H1 (cell line): ENCODE measurements at regions not wholly inside any gene's neighbourhood (a gene's known extent, or its start where the extent isn't known, plus 50 kb on each side); places are given as distances from the start of the nearest gene placed in this dataset.

ENCODE experiments used
- CTCF ChIA-PET: fragments of 300-600 bp; sonication (Branson Sonifier 250); formaldehyde crosslinking; loops from one replicate; lab custom pipeline; 2021; ENCODE audit not compliant: partially characterized antibody; lab: Charles Lee
- POLR2A ChIA-PET: fragments of 300-600 bp; sonication (Branson Sonifier 250); formaldehyde crosslinking; loops from one replicate; lab custom pipeline; 2021; ENCODE audit warnings: inconsistent platforms; ENCODE audit not compliant: partially characterized antibody; lab: Charles Lee
- DNase-seq, 2 experiments: peaks; one replicate each; pipeline versions ENCODE4 v3.0.0 to v3.0.0-alpha.2; 2010 to 2022; ENCODE audit warnings: low spot score in 2 of 2, low read depth in 1 of 2, mixed read lengths in 1 of 2
- FAIRE-seq: peaks from 2 replicates; lab custom pipeline; 2011; peaks lifted over from hg19 to GRCh38; lab: Jason Lieb, UNC
- H2AFZ ChIP-seq: 2 replicates; pipeline ENCODE4 v1.8.1; 2012; ENCODE audit warnings: low read length, inconsistent platforms
- H2AK5ac ChIP-seq: 2 replicates; pipeline ENCODE4 v1.6.1; 2013; ENCODE audit warnings: low read depth, low read length
- H2BK120ac ChIP-seq: replicated peaks from 2 replicates; pipeline ENCODE3; 2013; ENCODE audit warnings: low read depth, low read length, inconsistent platforms
- H2BK12ac ChIP-seq: 2 replicates; pipeline ENCODE4 v1.6.1; 2013; ENCODE audit warnings: low read depth, low read length
- H2BK15ac ChIP-seq: 2 replicates; pipeline ENCODE4 v1.6.1; 2013; ENCODE audit warnings: low read length
- H2BK20ac ChIP-seq: 2 replicates; pipeline ENCODE4 v1.6.1; 2013; ENCODE audit warnings: low read length
- H2BK5ac ChIP-seq: 2 replicates; pipeline ENCODE4 v1.6.1; 2013; ENCODE audit warnings: low read depth, low read length
- H3K14ac ChIP-seq: 2 replicates; pipeline ENCODE4 v1.6.1; 2013; ENCODE audit warnings: inconsistent platforms; ENCODE audit not compliant: insufficient read length
- H3K18ac ChIP-seq: 2 replicates; pipeline ENCODE4 v1.6.1; 2013; ENCODE audit warnings: low read length; ENCODE audit errors: extremely low read depth
- H3K23ac ChIP-seq: 2 replicates; pipeline ENCODE4 v1.6.1; 2013; ENCODE audit warnings: inconsistent platforms; ENCODE audit not compliant: insufficient read length
- H3K23me2 ChIP-seq: 2 replicates; pipeline ENCODE4 v1.6.1; 2013; ENCODE audit warnings: low read depth, low read length
- H3K27ac ChIP-seq: 2 replicates; pipeline ENCODE4 v1.6.1; 2011; ENCODE audit warnings: low read depth, low read length, inconsistent platforms
- H3K27me3 ChIP-seq, 4 experiments: replicated peaks in 1 of 4; 1 replicate in 1 of 4; 2 replicates in 3 of 4; pipeline versions ENCODE4 v1.6.1 to v1.8.1; 2011 to 2013; ENCODE audit warnings: low read length in 3 of 4, mild to moderate bottlenecking in 3 of 4, inconsistent platforms in 2 of 4, mixed read lengths in 2 of 4, moderate library complexity in 1 of 4; ENCODE audit not compliant: control insufficient read depth in 3 of 4, insufficient read depth in 3 of 4; ENCODE audit errors: extremely low read depth in 1 of 4
- H3K36me3 ChIP-seq, 4 experiments: 2 replicates each; pipeline versions ENCODE4 v1.6.1 to v1.8.1; 2011 to 2013; ENCODE audit warnings: mild to moderate bottlenecking in 4 of 4, low read length in 3 of 4, moderate library complexity in 2 of 4, control low read depth in 1 of 4, inconsistent platforms in 1 of 4; ENCODE audit not compliant: insufficient read depth in 4 of 4, control insufficient read depth in 2 of 4
- H3K4ac ChIP-seq: replicated peaks from 2 replicates; pipeline ENCODE3; 2013; ENCODE audit warnings: low read length, low read depth, mixed read lengths, inconsistent platforms; ENCODE audit not compliant: insufficient read length
- H3K4me1 ChIP-seq, 4 experiments: replicated peaks in 1 of 4; 1 replicate in 1 of 4; 2 replicates in 3 of 4; pipeline versions ENCODE4 v1.6.1 to v1.8.1; 2011 to 2013; ENCODE audit warnings: low read length in 3 of 4, inconsistent platforms in 2 of 4, mixed read lengths in 1 of 4; ENCODE audit not compliant: insufficient read depth in 4 of 4, control insufficient read depth in 3 of 4
- H3K4me2 ChIP-seq, 2 experiments: 2 replicates each; pipeline versions ENCODE4 v1.6.1 to v1.8.1; 2011 to 2013; ENCODE audit warnings: low read depth in 2 of 2, low read length in 2 of 2, control low read depth in 1 of 2, inconsistent platforms in 1 of 2, mild to moderate bottlenecking in 1 of 2; ENCODE audit not compliant: insufficient read depth in 1 of 2
- H3K4me3 ChIP-seq, 4 experiments: fragments of 200-600, 300-600 bp in 1 of 4; sonication (generic), shearing (Covaris generic), sonication (Bioruptor Twin) in 1 of 4; 2 replicates each; pipeline versions ENCODE4 v1.5.1 to v1.8.1; 2011 to 2016; ENCODE audit warnings: low read length in 4 of 4, low read depth in 3 of 4, control low read depth in 2 of 4, inconsistent platforms in 2 of 4, mild to moderate bottlenecking in 2 of 4, mixed read lengths in 1 of 4, moderate library complexity in 1 of 4; ENCODE audit not compliant: insufficient read depth in 2 of 4; ENCODE audit errors: extremely low read depth in 1 of 4
- H3K56ac ChIP-seq: replicated peaks from 2 replicates; pipeline ENCODE3; 2013; ENCODE audit warnings: low read depth, mild to moderate bottlenecking, mixed read lengths, low read length, inconsistent platforms; ENCODE audit not compliant: insufficient read length
- H3K79me1 ChIP-seq: 2 replicates; pipeline ENCODE4 v1.6.1; 2013; ENCODE audit warnings: low read depth, low read length, control low read depth
- H3K79me2 ChIP-seq, 2 experiments: 2 replicates each; pipeline versions ENCODE4 v1.6.1 to v1.8.1; 2012 to 2013; ENCODE audit warnings: low read length in 2 of 2, mild to moderate bottlenecking in 2 of 2, inconsistent platforms in 1 of 2; ENCODE audit not compliant: insufficient read depth in 2 of 2, control insufficient read depth in 1 of 2
- H3K9ac ChIP-seq, 4 experiments: replicated peaks in 1 of 4; 1 replicate in 1 of 4; 2 replicates in 3 of 4; pipeline versions ENCODE4 v1.6.1 to v1.8.1; 2011 to 2013; ENCODE audit warnings: low read depth in 3 of 4, low read length in 3 of 4, control low read depth in 2 of 4, mild to moderate bottlenecking in 2 of 4, moderate library complexity in 2 of 4, inconsistent platforms in 1 of 4; ENCODE audit errors: extremely low read depth in 1 of 4
- H3K9me3 ChIP-seq, 2 experiments: 2 replicates each; pipeline versions ENCODE4 v1.6.1 to v1.8.1; 2012 to 2013; ENCODE audit warnings: mild to moderate bottlenecking in 2 of 2, moderate library complexity in 2 of 2, control low read depth in 1 of 2, inconsistent platforms in 1 of 2, low read depth in 1 of 2, low read length in 1 of 2, mixed read lengths in 1 of 2; ENCODE audit not compliant: insufficient read depth in 2 of 2
- H4K20me1 ChIP-seq, 2 experiments: replicated peaks in 1 of 2; 2 replicates each; pipeline versions ENCODE3 to v1.8.1; 2011 to 2013; ENCODE audit warnings: inconsistent platforms in 2 of 2, low read length in 2 of 2, mild to moderate bottlenecking in 1 of 2; ENCODE audit not compliant: insufficient read depth in 2 of 2, control insufficient read depth in 1 of 2
- H4K5ac ChIP-seq: 2 replicates; pipeline ENCODE4 v1.6.1; 2013; ENCODE audit warnings: low read length, low read depth, mixed read lengths, inconsistent platforms; ENCODE audit not compliant: insufficient read length
- H4K8ac ChIP-seq: 2 replicates; pipeline ENCODE4 v1.8.0; 2013; ENCODE audit warnings: mild to moderate bottlenecking, moderate library complexity, low read length, inconsistent platforms; ENCODE audit not compliant: insufficient read depth; ENCODE audit errors: extremely low read depth
- H4K91ac ChIP-seq: replicated peaks from 2 replicates; pipeline ENCODE3; 2013; ENCODE audit warnings: low read length, mixed read lengths, inconsistent platforms; ENCODE audit not compliant: insufficient read length
- ATF3 ChIP-seq: IDR thresholded peaks from 2 replicates; pipeline ENCODE4 v1.6.1; 2011; ENCODE audit warnings: low read depth, mild to moderate bottlenecking, low read length; ENCODE audit not compliant: insufficient read depth
- CBX5 ChIP-seq: fragments of 300-800, 300-1000 bp; sonication (generic); IDR thresholded peaks from 2 replicates; pipeline ENCODE4 v1.7.1; 2016; ENCODE audit warnings: antibody characterized with exemption, low read length, low read depth
- CEBPB ChIP-seq: IDR thresholded peaks from 2 replicates; pipeline ENCODE4 v1.6.1; 2012; ENCODE audit warnings: low read depth, low read length
- CHD2 ChIP-seq: IDR thresholded peaks from 2 replicates; pipeline ENCODE4 v1.6.1; 2012; ENCODE audit warnings: low read length, improper control_type of control experiment
- EGR1 ChIP-seq: IDR thresholded peaks from 2 replicates; pipeline ENCODE4 v1.6.1; 2011; ENCODE audit warnings: low read depth, low read length, borderline replicate concordance
- EZH2 ChIP-seq: fragments of 200-600 bp; sonication (generic); IDR thresholded peaks from 2 replicates; pipeline ENCODE4 v1.7.1; 2012; ENCODE audit warnings: low read depth, mild to moderate bottlenecking, moderate library complexity, low read length, inconsistent platforms; ENCODE audit not compliant: severe bottlenecking
- KDM4A ChIP-seq: IDR thresholded peaks from one replicate; pipeline ENCODE4 v1.7.1; 2012; ENCODE audit warnings: low read depth, mild to moderate bottlenecking, moderate library complexity, low read length, inconsistent platforms; ENCODE audit not compliant: severe bottlenecking
- MAFK ChIP-seq: IDR thresholded peaks from 2 replicates; pipeline ENCODE4 v1.6.1; 2012; ENCODE audit warnings: low read depth, mild to moderate bottlenecking, improper control_type of control experiment, low read length
- POLR2A ChIP-seq, 2 experiments: IDR thresholded peaks; 1 replicate in 1 of 2; 2 replicates in 1 of 2; pipeline ENCODE4 v1.6.1; 2011; ENCODE audit warnings: low read depth in 2 of 2, low read length in 2 of 2, mild to moderate bottlenecking in 2 of 2; ENCODE audit errors: control extremely low read depth in 1 of 2
- SIN3A ChIP-seq, 2 experiments: IDR thresholded peaks in 1 of 2; conservative IDR thresholded peaks in 1 of 2; 2 replicates each; pipeline ENCODE4 v1.6.1; 2011 to 2012; ENCODE audit warnings: low read length in 2 of 2, improper control_type of control experiment in 1 of 2, low read depth in 1 of 2, mild to moderate bottlenecking in 1 of 2
- SIRT6 ChIP-seq: IDR thresholded peaks from one replicate; pipeline ENCODE4 v1.7.1; 2012; ENCODE audit warnings: low read length, inconsistent platforms
- TBP ChIP-seq: IDR thresholded peaks from 2 replicates; pipeline ENCODE4 v1.6.1; 2011; ENCODE audit warnings: low read depth, low read length, improper control_type of control experiment
- WGBS, 2 experiments: shearing (Covaris generic) in 1 of 2; methylation state at CpG; one replicate each; pipeline versions ENCODE4 v1.1.6 to v1.1.7; 2013 to 2015; ENCODE audit warnings: low lambda C conversion rate in 2 of 2, mixed read lengths in 2 of 2, inconsistent platforms in 1 of 2, low coverage in 1 of 2, missing lambda C conversion rate in 1 of 2; ENCODE audit not compliant: insufficient replicate concordance in 2 of 2, insufficient coverage in 1 of 2, insufficient read length in 1 of 2; ENCODE audit errors: extremely low coverage in 1 of 2, missing lambda C conversion rate in 1 of 2; 5-methylcytosine and 5-hydroxymethylcytosine counted together

- no peak overlapping the region for H2BK12ac ChIP-seq
- H4K5ac ChIP-seq: no peak overlapping the region
- H3K36me3 ChIP-seq: no peaks in the 10 kb centered on the region
- no peaks in the 10 kb centered on the region for H3K27me3 ChIP-seq
- H3K4me2 ChIP-seq: no peak overlapping the region
- H3K79me2 ChIP-seq: no peaks in the 10 kb centered on the region
- H2AK5ac ChIP-seq: no peak overlapping the region
- H3K4me1 ChIP-seq: 0 out of 7 replicates have a peak, but pooled peaks cover 0 to 2% (median 0%) of the 10 kb centered on the region in 4 experiments
- H3K23me2 ChIP-seq: no peaks in the 10 kb centered on the region
- H3K9ac ChIP-seq: no peak overlapping the region
- no peak overlapping the region for H2BK120ac ChIP-seq
- no peak overlapping the region for H2AFZ ChIP-seq
- WGBS, 2 experiments: 89% methylated on average over 3 of the region's 3 CpGs; no CpG with 5 or more reads in 1 of the 2 experiments
- H4K91ac ChIP-seq: no peak overlapping the region
- TF ChIP-seq SIN3A (conservative IDR thresholded peaks at IDR 0.05 in 1 of 2, IDR thresholded peaks at IDR 0.05 in 1 of 2; ENCODE audit: low read depth in 1 of 2, low read length in 2 of 2): no peak
- TF ChIP-seq TBP: no peak
- no peak for TF ChIP-seq CBX5
- TF ChIP-seq EGR1: no peak
- no peak for TF ChIP-seq KDM4A
- no peak for TF ChIP-seq ATF3
- TF ChIP-seq CEBPB: no peak
- TF ChIP-seq MAFK: no peak
- TF ChIP-seq POLR2A (IDR thresholded peaks at IDR 0.05; ENCODE audit: control extremely low read depth in 1 of 2, low read depth in 2 of 2, low read length in 2 of 2): no peak
- TF ChIP-seq EZH2: no peak
- TF ChIP-seq CHD2: no peak
- TF ChIP-seq SIRT6: no peak
- no peak overlapping the region for H3K14ac ChIP-seq
- DNase-seq (no peak), FAIRE-seq (no peak)
- H3K9me3 ChIP-seq: no peaks in the 10 kb centered on the region
- no peak overlapping the region for H3K4me3 ChIP-seq
- H3K56ac ChIP-seq: no peak overlapping the region
- no peak overlapping the region for H3K4ac ChIP-seq
- H2BK5ac ChIP-seq: no peak overlapping the region
- no peak overlapping the region for H4K8ac ChIP-seq
- no peak overlapping the region for H3K27ac ChIP-seq
- H3K23ac ChIP-seq: no peak overlapping the region
- no peaks in the 10 kb centered on the region for H4K20me1 ChIP-seq
- no peaks in the 10 kb centered on the region for H3K79me1 ChIP-seq
- H3K18ac ChIP-seq: no peak overlapping the region; the same call in 1 of the 2 replicates
- CTCF ChIA-PET: interaction anchor here (0.6 kb wide), 1 partner anchor 1222 kb away, joined by 5 read pairs; no protein-coding TSS in a partner anchor
- POLR2A ChIA-PET: no interaction called here
- no peak overlapping the region for H2BK15ac ChIP-seq
- H2BK20ac ChIP-seq: no peak overlapping the region
These were observed 140.5 kb upstream of the ADAMTS3 start for GRCh38 chr4:72709475-72709874.
